ENCODE measurements at regions not wholly inside any gene's neighbourhood (a gene's known extent, or its start where the extent isn't known, plus 50 kb on each side); places are given as distances from the start of the nearest gene placed in this dataset.

GRCh38 chr3:160114355-160114995, 110.7 kb upstream of the C3orf80 start:
- TF ChIP-seq CTCF (conservative IDR thresholded peaks at IDR 0.05; ENCODE audit: low read length), result no peak
- TF ChIP-seq EZH2phosphoT487 (IDR thresholded peaks at IDR 0.05; ENCODE audit: borderline replicate concordance), result no peak
- Histone ChIP-seq H3K36me3 (ENCODE audit: insufficient read depth, low read length) (no peaks in the 10 kb centered on the region), H3K27me3 (ENCODE audit: insufficient read depth, low read length, poor library complexity, severe bottlenecking) (no peaks in the 10 kb centered on the region), H3K9ac (ENCODE audit: low read depth, low read length, poor library complexity, severe bottlenecking) (no peak overlapping the region), H3K4me1 (ENCODE audit: insufficient read depth, low read length, poor library complexity, severe bottlenecking) (no peaks in the 10 kb centered on the region), H3K9me2 (replicated peaks; ENCODE audit: low read depth, low read length) (no peaks in the 10 kb centered on the region), H3K4me2 (ENCODE audit: low read depth, low read length, poor library complexity, severe bottlenecking) (no peak overlapping the region), H3F3A (ENCODE audit: low read depth) (no peaks in the 10 kb centered on the region), H3K9me3 (ENCODE audit: insufficient read depth, low read depth, low read length) (no peaks in the 10 kb centered on the region), H3K4me3 (ENCODE audit: low read length, poor library complexity, severe bottlenecking) (no peak overlapping the region), H3K79me2 (ENCODE audit: insufficient read depth, low read length) (no peaks in the 10 kb centered on the region), H4K20me1 (ENCODE audit: insufficient read depth, low read length, poor library complexity, severe bottlenecking) (no peaks in the 10 kb centered on the region), H2AFZ (ENCODE audit: low read length) (no peak overlapping the region)

- H3K36me3 ChIP-seq (ENCODE audit: insufficient read depth, low read length), result no peaks in the 10 kb centered on the region
- H3F3A ChIP-seq (ENCODE audit: low read depth), result no peaks in the 10 kb centered on the region
- no peaks in the 10 kb centered on the region for H3K9me2 ChIP-seq (replicated peaks; ENCODE audit: low read depth, low read length)
- H3K9ac ChIP-seq (ENCODE audit: low read depth, low read length, poor library complexity, severe bottlenecking), result no peak overlapping the region
- no peaks in the 10 kb centered on the region for H3K79me2 ChIP-seq (ENCODE audit: insufficient read depth, low read length)
- no peak overlapping the region for H3K4me3 ChIP-seq (ENCODE audit: low read length, poor library complexity, severe bottlenecking)
- no peak overlapping the region for H3K4me2 ChIP-seq (ENCODE audit: low read depth, low read length, poor library complexity, severe bottlenecking)
- no peak for TF ChIP-seq CTCF (conservative IDR thresholded peaks at IDR 0.05; ENCODE audit: low read length)
- TF ChIP-seq EZH2phosphoT487 (IDR thresholded peaks at IDR 0.05; ENCODE audit: borderline replicate concordance), result no peak
- H2AFZ ChIP-seq (ENCODE audit: low read length), result no peak overlapping the region
- H3K27me3 ChIP-seq (ENCODE audit: insufficient read depth, low read length, poor library complexity, severe bottlenecking), result no peaks in the 10 kb centered on the region
- H3K4me1 ChIP-seq (ENCODE audit: insufficient read depth, low read length, poor library complexity, severe bottlenecking), result no peaks in the 10 kb centered on the region
- H3K9me3 ChIP-seq (ENCODE audit: insufficient read depth, low read depth, low read length), result no peaks in the 10 kb centered on the region
- H4K20me1 ChIP-seq (ENCODE audit: insufficient read depth, low read length, poor library complexity, severe bottlenecking), result no peaks in the 10 kb centered on the region
Observed at GRCh38 chr3:160115387-160115786, 109.8 kb upstream of the C3orf80 start.

GRCh38 chr3:160124224-160124623, 101.0 kb upstream of the C3orf80 start:
- Histone ChIP-seq H3K36me3 (ENCODE audit: insufficient read depth, low read length) (no peaks in the 10 kb centered on the region), H3K4me3 (ENCODE audit: low read length, poor library complexity, severe bottlenecking) (no peak overlapping the region), H3F3A (ENCODE audit: low read depth) (no peaks in the 10 kb centered on the region), H3K9ac (ENCODE audit: low read depth, low read length, poor library complexity, severe bottlenecking) (no peak overlapping the region), H3K4me2 (ENCODE audit: low read depth, low read length, poor library complexity, severe bottlenecking) (no peak overlapping the region), H2AFZ (ENCODE audit: low read length) (no peak overlapping the region), H3K4me1 (ENCODE audit: insufficient read depth, low read length, poor library complexity, severe bottlenecking) (peaks cover 1% of the 10 kb centered on the region), H4K20me1 (ENCODE audit: insufficient read depth, low read length, poor library complexity, severe bottlenecking) (no peaks in the 10 kb centered on the region), H3K9me3 (ENCODE audit: insufficient read depth, low read depth, low read length) (no peaks in the 10 kb centered on the region), H3K9me2 (replicated peaks; ENCODE audit: low read depth, low read length) (no peaks in the 10 kb centered on the region), H3K79me2 (ENCODE audit: insufficient read depth, low read length) (no peaks in the 10 kb centered on the region), H3K27me3 (ENCODE audit: insufficient read depth, low read length, poor library complexity, severe bottlenecking) (no peaks in the 10 kb centered on the region)
- TF ChIP-seq EZH2phosphoT487 (IDR thresholded peaks at IDR 0.05; ENCODE audit: borderline replicate concordance) (no peak), CTCF (conservative IDR thresholded peaks at IDR 0.05; ENCODE audit: low read length) (no peak)

All from Loucy (cell line).